ENCODE measurements at regions not wholly inside any gene's neighbourhood (a gene's known extent, or its start where the extent isn't known, plus 50 kb on each side); places are given as distances from the start of the nearest gene placed in this dataset.

GRCh38 chr14:101194373-101195308 is 291.1 kb upstream of the RTL1 start:
- Histone ChIP-seq H3K36me3 (no peaks in the 10 kb centered on the region), H3K4me1 (no peaks in the 10 kb centered on the region), H3K27me3 (ENCODE audit: low read depth) (no peaks in the 10 kb centered on the region), H3K27ac (no peak overlapping the region), H3K4me3 (no peak overlapping the region), H3K9me3 (no peaks in the 10 kb centered on the region)
- DNase-seq (no peak), ATAC-seq (no peak)
- TF ChIP-seq CTCF (IDR thresholded peaks at IDR 0.05) = no peak
- intact Hi-C loops (cut with DNase I) = no loop called here

DNA sequence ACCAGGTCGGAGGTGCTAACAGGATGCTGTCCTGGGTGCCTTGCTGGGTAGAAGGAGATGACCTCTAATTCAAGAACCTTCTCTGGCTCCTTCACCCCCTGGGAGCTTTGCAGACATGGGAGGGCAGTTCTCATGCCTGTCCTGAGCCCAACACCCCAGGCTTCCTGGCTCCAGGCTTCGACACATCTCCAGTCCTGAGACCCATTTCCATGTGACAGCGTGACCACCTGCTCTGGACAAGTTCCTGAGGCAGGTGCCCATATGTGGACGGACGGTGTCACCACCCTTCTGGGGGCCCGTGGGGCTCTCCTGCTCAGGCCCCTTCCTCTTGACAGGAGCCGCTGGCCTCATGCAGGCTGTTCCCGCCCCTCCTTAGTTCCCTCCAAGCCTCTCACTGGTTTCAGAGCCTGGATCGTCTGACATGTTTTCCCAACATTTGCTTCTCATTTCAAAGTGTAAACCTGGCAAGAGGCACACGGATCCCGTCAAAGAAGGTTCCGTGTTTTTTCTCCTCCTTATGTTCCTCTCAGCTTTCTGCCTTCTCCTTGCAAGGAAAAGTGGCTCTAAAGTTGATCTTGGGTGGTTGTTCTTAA is 291.9 kb upstream of the RTL1 start:
- DNase-seq (no peak), ATAC-seq (no peak)
- TF ChIP-seq CTCF (IDR thresholded peaks at IDR 0.05) = no peak
- no peak overlapping the region for H3K27ac ChIP-seq
- intact Hi-C loops (cut with DNase I) = no loop called here
- no peaks in the 10 kb centered on the region for H3K27me3 ChIP-seq (ENCODE audit: low read depth)
- no peaks in the 10 kb centered on the region for H3K36me3 ChIP-seq
- H3K9me3 ChIP-seq = no peaks in the 10 kb centered on the region
- H3K4me3 ChIP-seq = no peak overlapping the region
- no peaks in the 10 kb centered on the region for H3K4me1 ChIP-seq

GRCh38 chr14:101196051-101196712 is 292.7 kb upstream of the RTL1 start:
- H3K36me3 ChIP-seq = no peaks in the 10 kb centered on the region
- intact Hi-C loops (cut with DNase I) = no loop called here
- no peak overlapping the region for H3K4me3 ChIP-seq
- no peaks in the 10 kb centered on the region for H3K9me3 ChIP-seq
- DNase-seq = no peak
- H3K4me1 ChIP-seq = no peaks in the 10 kb centered on the region
- no peaks in the 10 kb centered on the region for H3K27me3 ChIP-seq (ENCODE audit: low read depth)
- TF ChIP-seq CTCF (IDR thresholded peaks at IDR 0.05) = no peak
- H3K27ac ChIP-seq = no peak overlapping the region
- ATAC-seq = no peak

DNA sequence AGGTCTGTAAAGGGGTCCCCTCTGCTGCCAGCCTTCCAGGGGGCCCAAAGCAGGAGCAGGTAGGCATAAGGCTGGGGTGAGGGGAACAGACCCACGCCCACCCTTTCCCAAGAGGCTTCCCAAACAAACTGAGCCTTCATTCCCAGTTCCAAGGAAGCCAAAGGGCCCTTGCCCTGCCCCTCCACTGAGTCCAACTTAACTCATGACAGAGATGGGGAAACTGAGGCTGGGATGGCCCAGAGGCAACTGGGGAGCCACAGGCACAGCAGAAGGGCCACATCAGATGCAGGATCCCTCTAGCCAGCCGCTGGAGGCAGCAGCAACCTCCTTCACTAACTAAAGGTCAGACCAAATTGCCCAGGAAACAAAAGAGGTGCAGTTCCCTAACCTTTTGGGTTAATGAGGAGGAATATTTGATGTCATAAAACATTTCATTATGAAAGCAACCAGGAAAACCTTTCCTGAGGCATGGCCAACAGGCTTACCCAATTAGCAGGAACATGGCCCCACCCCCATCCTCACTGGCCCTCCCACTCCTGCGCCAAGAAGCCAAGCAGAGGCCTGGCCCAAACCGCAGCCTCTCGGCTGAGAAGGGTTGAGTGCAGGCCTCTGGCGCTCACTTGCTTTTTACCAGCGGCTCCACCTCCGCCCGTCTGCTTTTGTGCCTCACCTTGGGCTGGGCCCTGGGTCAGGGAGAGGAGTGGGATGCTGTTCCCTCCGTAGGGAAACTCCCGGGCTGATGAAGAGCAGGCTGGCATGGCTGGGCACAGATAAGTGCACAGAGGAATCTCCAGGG is 293.5 kb upstream of the RTL1 start:
- H3K27ac ChIP-seq = no peak overlapping the region
- H3K9me3 ChIP-seq = no peaks in the 10 kb centered on the region
- ATAC-seq (no peak), DNase-seq (peak; percentile 24)
- intact Hi-C loops (cut with DNase I) = no loop called here
- no peaks in the 10 kb centered on the region for H3K36me3 ChIP-seq
- H3K4me3 ChIP-seq = no peak overlapping the region
- H3K4me1 ChIP-seq = no peaks in the 10 kb centered on the region
- H3K27me3 ChIP-seq (ENCODE audit: low read depth) = no peaks in the 10 kb centered on the region
- no peak for TF ChIP-seq CTCF (IDR thresholded peaks at IDR 0.05)

All from lower lobe of right lung (tissue), 2 donors.